ENCODE measurements at regions not wholly inside any gene's neighbourhood (a gene's known extent, or its start where the extent isn't known, plus 50 kb on each side); places are given as distances from the start of the nearest gene placed in this dataset.

DNA sequence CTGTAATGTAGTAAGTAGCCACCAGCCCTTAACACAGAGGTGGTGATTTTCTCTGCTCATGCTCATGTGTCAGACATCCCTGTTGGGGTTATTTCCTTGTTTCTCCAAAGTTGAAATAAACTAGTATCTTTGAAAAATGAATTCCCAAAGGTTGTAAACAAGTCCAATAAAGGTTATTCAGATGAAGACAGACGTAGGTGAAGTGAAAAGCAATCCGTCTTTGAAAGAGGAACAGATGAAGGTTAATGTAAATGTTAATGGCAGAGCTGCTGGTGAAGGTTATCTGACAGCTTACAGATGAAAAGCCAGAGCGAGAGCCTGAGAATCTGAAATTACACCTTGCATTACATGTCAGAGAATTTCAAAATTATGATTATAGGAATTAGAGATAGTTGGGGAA, 1604.0 kb downstream of the FAM181B start:
- no peak for TF ChIP-seq CTCF (IDR thresholded peaks at IDR 0.05; ENCODE audit: low read depth, low read length, missing input control)
- TF ChIP-seq MAX (IDR thresholded peaks at IDR 0.05) = no peak
- TF ChIP-seq HNF4A (conservative IDR thresholded peaks at IDR 0.05) = no peak
- no peak for TF ChIP-seq TAF1 (conservative IDR thresholded peaks at IDR 0.05)
- no peak for TF ChIP-seq RAD21 (IDR thresholded peaks at IDR 0.05)
- TF ChIP-seq, protein P1, sequence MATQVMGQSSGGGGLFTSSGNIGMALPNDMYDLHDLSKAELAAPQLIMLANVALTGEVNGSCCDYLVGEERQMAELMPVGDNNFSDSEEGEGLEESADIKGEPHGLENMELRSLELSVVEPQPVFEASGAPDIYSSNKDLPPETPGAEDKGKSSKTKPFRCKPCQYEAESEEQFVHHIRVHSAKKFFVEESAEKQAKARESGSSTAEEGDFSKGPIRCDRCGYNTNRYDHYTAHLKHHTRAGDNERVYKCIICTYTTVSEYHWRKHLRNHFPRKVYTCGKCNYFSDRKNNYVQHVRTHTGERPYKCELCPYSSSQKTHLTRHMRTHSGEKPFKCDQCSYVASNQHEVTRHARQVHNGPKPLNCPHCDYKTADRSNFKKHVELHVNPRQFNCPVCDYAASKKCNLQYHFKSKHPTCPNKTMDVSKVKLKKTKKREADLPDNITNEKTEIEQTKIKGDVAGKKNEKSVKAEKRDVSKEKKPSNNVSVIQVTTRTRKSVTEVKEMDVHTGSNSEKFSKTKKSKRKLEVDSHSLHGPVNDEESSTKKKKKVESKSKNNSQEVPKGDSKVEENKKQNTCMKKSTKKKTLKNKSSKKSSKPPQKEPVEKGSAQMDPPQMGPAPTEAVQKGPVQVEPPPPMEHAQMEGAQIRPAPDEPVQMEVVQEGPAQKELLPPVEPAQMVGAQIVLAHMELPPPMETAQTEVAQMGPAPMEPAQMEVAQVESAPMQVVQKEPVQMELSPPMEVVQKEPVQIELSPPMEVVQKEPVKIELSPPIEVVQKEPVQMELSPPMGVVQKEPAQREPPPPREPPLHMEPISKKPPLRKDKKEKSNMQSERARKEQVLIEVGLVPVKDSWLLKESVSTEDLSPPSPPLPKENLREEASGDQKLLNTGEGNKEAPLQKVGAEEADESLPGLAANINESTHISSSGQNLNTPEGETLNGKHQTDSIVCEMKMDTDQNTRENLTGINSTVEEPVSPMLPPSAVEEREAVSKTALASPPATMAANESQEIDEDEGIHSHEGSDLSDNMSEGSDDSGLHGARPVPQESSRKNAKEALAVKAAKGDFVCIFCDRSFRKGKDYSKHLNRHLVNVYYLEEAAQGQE (IDR thresholded peaks at IDR 0.05) = no peak
- no peak for TF ChIP-seq JUND (IDR thresholded peaks at IDR 0.05)
- TF ChIP-seq RXRA (IDR thresholded peaks at IDR 0.05) = no peak
- TF ChIP-seq GABPA (IDR thresholded peaks at IDR 0.05 in 1 of 2, conservative IDR thresholded peaks at IDR 0.05 in 1 of 2) = no peak
- TF ChIP-seq, protein P2, sequence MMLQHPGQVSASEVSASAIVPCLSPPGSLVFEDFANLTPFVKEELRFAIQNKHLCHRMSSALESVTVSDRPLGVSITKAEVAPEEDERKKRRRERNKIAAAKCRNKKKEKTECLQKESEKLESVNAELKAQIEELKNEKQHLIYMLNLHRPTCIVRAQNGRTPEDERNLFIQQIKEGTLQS (IDR thresholded peaks at IDR 0.05) = no peak
- no peak for TF ChIP-seq SP1 (IDR thresholded peaks at IDR 0.05)
- no peak for TF ChIP-seq YY1 (IDR thresholded peaks at IDR 0.05)

All from liver (tissue), 3 donors.